HK-2 (cell line): ENCODE measurements at regions not wholly inside any gene's neighbourhood (a gene's known extent, or its start where the extent isn't known, plus 50 kb on each side); places are given as distances from the start of the nearest gene placed in this dataset.
"Not testable (repeated sequence)": the region's sequence is repeated elsewhere in the genome, so short reads cannot be mapped to it uniquely, and the experiment has no call there.

Experiments used
- DNase-seq: peaks from one replicate; pipeline ENCODE4 v3.0.0-alpha.2; 2018; ENCODE audit not compliant: unreplicated experiment

GRCh38 chrX:26873736-26874135 is 589.4 kb downstream of the PPP4R3C start:
- no peak for DNase-seq

GRCh38 chrX:26871967-26872366 is 591.2 kb downstream of the PPP4R3C start:
- DNase-seq = no peak

DNA sequence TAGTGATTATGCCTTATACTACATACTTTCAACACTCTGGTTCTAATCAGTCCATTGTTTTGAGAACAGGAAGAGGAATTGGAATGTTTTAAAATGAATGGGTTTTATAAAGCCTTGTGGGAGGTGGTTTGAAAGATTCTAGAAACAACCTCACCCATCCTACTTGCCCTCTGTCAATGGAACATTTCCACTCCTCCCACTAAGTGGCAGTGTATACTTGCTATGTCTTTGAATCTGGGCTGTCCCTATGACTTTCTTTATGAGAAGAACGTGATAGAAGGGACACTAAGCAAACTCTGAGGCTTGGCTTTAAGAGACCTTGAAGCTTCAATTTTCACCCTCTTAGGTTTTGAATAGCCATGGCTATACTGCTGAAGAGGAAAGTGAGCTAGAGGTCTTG is 611.2 kb downstream of the PPP4R3C start:
- DNase-seq = no peak

- DNase-seq = no peak
These were observed 614.6 kb downstream of the PPP4R3C start for GRCh38 chrX:26848511-26848910.

GRCh38 chrX:26845056-26845455 is 618.1 kb downstream of the PPP4R3C start:
- DNase-seq = no peak

DNA sequence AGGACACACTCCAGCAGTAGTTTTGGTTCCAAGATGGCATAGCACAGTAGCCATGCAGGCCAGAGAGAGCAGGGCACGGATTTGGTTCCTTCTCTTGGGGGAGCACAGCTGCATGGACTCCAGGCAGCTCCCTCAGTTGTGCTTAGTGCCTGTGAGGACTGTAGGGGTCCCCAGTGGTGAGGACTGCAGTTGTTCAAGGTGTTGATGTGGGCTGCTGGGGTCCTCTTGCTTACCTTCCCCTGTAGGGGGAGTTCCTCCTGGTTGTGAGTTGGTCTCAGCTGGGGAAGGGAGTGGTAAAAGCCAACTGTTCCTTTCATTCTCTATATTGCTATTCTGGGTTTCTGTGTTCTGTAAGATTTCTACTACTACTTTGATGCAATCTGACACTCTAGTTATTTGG is 606.5 kb downstream of the MAGEB5 start:
- no peak for DNase-seq

DNA sequence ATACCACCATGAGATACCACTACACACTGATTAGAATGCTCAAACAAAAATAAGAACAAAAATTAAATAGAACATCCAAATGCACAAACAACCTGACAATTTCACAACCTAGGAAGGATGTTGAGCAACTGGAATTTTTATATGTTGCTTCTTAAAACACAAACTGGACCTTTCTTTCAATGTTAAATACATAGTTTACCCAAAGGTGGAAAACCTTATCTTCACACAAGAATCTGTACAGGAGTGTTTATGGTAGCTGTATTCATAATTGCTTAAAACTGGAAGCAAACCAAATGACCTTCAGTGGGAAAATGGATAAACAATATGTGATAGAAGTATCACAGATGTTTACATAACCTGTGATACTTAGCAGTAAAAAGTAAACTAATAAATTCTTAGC is 573.8 kb downstream of the MAGEB5 start:
- DNase-seq = no peak

GRCh38 chrX:26788402-26788998 is 572.5 kb downstream of the MAGEB5 start:
- DNase-seq = no peak

DNA sequence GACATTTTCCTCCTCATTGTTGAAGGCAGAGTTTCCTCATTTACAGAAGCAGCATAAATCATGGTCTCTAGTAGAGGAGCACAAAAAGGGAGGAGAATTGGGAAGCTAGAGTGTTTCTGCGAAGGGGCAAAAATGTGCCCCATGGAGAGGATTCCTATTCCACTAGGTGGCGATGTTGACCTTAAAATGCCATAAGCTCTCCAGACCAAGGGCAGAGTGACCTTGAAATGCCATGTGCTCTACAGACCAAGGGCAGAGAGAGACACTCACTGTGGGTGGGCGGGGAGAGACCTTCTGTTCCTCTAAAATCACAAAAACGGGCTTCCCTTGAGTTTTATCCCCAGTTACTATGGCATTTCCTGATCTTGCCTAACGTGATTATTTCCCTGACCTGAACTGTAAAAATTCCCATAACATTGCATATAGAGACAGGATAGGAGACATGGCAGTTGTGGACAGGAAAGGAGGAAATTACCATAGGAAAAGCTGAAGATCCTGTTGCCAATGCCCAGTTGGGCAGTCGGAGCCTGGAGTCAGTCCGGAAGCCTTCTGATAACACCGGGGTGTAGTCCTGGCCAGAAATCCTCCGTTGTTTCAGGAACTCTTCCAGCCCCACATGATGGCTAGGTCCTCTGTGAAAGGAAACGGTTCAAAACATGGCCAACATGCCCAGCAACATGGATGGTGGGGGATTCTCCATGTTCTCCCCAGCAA is 567.7 kb downstream of the MAGEB5 start:
- DNase-seq = peak; percentile 5

GRCh38 chrX:26778320-26778888 is 562.4 kb downstream of the MAGEB5 start:
- no peak for DNase-seq

DNA sequence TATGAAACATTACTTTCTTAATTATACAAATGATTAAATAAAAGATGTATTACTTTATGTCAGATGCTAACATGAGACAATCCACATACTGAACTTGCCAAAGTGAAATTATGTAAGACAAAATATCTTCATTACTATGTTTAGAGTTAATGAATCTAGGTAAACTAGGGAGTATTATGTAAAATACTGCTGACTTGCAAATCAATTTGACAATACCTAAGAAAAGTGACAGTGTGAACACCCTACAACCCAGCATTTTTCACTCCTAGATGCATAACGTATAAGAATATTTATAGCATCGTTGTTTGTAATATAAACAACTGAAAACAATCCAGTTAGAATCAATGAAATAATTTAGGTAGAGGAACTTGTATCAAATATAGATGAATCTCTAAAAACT is 546.3 kb downstream of the MAGEB5 start:
- no peak for DNase-seq

- DNase-seq = not testable (repeated sequence)
These were observed 539.8 kb downstream of the MAGEB5 start for GRCh38 chrX:26755760-26756159.

- DNase-seq = no peak
These were observed 531.9 kb downstream of the MAGEB5 start for GRCh38 chrX:26747877-26748276.

DNA sequence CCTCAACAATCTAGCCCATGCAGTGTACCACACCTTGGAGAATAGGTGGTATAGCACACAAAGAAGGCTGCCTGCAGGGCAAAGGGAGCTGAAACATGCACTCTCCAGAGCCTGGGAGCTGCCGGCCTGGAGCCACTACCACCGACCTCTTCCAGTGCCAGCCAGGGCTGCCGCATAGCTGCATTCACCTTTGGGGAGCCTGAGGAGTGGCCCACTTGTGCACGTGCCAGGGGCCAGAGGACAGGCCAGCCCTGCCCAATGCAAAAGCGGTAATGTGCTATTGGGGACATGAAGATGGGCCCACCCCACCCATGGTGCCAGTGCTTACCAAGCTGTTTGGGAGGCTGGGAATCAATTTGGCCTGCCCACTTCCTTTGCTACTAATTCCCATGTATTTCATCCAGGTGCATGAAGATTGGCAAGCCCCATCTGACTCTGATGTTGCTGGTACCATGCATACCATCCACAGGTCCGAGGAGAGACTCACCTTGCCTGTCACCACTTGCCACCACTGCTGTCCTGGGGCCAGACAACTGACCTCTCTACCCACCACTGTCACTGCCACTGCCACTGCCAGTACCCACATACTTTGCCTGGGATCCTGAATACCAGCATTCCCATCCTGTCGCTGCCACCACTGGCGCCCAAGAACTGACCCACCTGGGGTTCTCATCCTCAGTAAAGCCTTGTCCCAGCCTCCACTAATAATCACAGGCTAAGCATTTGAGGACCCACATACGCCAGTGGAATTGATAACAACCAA is 506.9 kb downstream of the MAGEB5 start:
- DNase-seq = no peak

- no peak for DNase-seq
These were observed 456.6 kb downstream of the MAGEB5 start for GRCh38 chrX:26672571-26672970.

- DNase-seq = no peak
These were observed 454.6 kb downstream of the MAGEB5 start for GRCh38 chrX:26670521-26670920.

- DNase-seq = no peak
These were observed 448.9 kb downstream of the MAGEB5 start for GRCh38 chrX:26664919-26665318.

DNA sequence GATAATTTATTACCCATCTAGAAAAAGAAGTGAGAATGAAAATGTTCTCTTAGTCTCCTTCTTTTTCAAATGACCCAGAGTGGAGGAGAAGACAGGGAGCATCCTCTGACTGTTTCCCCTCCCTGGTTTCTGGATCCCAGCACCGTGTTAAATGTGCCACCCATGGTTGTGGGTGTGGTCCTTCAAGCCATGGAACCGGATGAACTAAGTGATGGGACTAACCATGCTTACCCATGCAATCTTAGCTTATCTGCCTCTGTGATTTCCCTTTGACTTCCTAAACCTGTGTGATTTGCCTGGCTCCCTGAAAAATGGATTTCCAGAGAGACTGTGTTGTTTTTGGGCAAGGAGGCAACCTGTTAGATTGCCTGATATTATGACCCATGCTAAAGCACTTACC is 437.1 kb downstream of the MAGEB5 start:
- no peak for DNase-seq

- no peak for DNase-seq
These were observed 435.8 kb downstream of the MAGEB5 start for GRCh38 chrX:26651755-26652154.

DNA sequence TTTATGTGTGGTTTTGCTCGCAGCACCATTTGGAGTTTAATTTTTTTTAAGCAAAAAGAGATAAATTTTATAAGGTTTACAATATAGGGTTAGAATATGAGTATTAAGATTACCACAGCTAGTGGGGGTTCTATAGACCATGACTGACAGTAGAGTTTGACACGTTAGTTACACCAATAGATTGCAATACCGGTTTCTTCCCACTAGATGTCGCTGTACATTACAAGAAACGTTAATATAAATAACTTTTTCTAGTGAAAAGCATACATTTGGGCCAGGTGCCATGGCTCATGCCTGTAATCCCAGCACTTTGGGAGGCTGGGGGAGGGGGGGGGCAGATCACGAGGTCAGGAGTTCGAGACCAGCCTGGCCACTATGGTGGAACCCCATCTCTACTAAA is 433.6 kb downstream of the MAGEB5 start:
- peak; percentile 2 for DNase-seq

DNA sequence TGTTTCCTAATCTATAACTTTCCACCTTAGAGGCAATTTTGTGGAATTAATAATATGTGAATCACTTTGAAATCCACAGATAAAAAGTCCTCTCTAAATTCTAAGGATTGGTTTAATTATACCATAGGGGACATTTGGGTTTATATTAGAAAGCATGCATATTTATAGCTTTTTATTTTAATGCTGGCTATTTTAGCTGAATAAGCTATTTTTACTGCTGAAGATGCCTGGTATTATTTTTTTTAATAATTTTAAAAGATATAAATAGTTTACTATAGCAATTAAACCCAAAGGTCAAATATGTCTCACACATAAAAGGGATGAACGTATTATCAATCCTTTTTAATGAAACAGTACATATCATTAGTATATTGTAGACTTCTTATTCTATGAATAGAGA is 415.4 kb downstream of the MAGEB5 start:
- no peak for DNase-seq

- no peak for DNase-seq
These were observed 398.0 kb downstream of the MAGEB5 start for GRCh38 chrX:26613956-26614355.

DNA sequence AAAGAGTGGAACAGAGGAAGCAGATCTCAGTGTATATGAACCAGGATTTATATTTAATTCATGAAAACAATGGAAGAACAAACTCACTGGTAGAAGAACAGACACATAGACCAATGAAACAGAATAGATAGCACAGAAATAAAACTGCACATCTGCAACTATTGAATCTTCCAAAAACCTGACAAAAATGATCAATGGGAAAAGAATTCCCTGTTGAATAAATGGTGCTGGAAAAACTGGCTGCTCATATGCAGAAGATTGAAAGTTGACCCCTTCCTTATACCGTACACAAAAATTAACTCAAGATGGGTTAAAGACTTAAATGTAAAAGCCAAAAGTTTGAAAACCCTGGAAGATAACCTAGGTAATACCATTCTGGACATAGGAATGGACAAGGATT is 391.0 kb downstream of the MAGEB5 start:
- DNase-seq = no peak
